ENCODE measurements at regions not wholly inside any gene's neighbourhood (a gene's known extent, or its start where the extent isn't known, plus 50 kb on each side); places are given as distances from the start of the nearest gene placed in this dataset.

DNA sequence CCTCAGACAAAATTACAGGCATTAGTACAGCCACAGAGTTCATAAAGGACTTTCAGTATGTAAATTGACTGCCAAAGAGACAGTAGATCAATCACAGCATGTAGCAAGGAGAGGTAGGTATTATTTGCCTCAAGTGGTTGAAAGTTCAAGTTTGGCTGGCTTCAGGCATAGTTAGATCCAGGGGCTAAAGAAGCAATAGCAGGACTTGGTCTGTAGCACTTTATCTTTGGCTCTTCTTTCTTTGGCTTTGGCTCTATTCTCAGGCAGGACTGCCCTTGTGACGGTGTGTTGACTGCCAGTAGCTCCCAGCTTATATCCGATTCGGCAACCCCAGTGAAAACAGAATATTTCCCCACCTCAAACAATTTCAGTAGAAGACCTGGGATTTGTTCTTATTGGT, 346.0 kb upstream of the TBX3 start:
- H3K36me3 ChIP-seq (ENCODE audit: insufficient read depth, low read length): no peaks in the 10 kb centered on the region
- TF ChIP-seq, protein P1, sequence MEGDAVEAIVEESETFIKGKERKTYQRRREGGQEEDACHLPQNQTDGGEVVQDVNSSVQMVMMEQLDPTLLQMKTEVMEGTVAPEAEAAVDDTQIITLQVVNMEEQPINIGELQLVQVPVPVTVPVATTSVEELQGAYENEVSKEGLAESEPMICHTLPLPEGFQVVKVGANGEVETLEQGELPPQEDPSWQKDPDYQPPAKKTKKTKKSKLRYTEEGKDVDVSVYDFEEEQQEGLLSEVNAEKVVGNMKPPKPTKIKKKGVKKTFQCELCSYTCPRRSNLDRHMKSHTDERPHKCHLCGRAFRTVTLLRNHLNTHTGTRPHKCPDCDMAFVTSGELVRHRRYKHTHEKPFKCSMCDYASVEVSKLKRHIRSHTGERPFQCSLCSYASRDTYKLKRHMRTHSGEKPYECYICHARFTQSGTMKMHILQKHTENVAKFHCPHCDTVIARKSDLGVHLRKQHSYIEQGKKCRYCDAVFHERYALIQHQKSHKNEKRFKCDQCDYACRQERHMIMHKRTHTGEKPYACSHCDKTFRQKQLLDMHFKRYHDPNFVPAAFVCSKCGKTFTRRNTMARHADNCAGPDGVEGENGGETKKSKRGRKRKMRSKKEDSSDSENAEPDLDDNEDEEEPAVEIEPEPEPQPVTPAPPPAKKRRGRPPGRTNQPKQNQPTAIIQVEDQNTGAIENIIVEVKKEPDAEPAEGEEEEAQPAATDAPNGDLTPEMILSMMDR (conservative IDR thresholded peaks at IDR 0.05; ENCODE audit: low read length): no peak
- TF ChIP-seq EZH2phosphoT487 (IDR thresholded peaks at IDR 0.05; ENCODE audit: borderline replicate concordance): no peak
- H3K9me3 ChIP-seq (ENCODE audit: insufficient read depth, low read depth, low read length): 0 out of 2 replicates have a peak, but pooled peaks cover 3% of the 10 kb centered on the region
- H3K9ac ChIP-seq (ENCODE audit: low read depth, low read length, poor library complexity, severe bottlenecking): no peak overlapping the region
- H3K4me2 ChIP-seq (ENCODE audit: low read depth, low read length, poor library complexity, severe bottlenecking): no peak overlapping the region
- H3K27me3 ChIP-seq (ENCODE audit: insufficient read depth, low read length, poor library complexity, severe bottlenecking): no peaks in the 10 kb centered on the region
- H3K4me3 ChIP-seq (ENCODE audit: low read length, poor library complexity, severe bottlenecking): no peak overlapping the region
- H3K9me2 ChIP-seq (replicated peaks; ENCODE audit: low read depth, low read length): no peaks in the 10 kb centered on the region
- H2AFZ ChIP-seq (ENCODE audit: low read length): no peak overlapping the region
- H3K79me2 ChIP-seq (ENCODE audit: insufficient read depth, low read length): no peaks in the 10 kb centered on the region
- no peaks in the 10 kb centered on the region for H4K20me1 ChIP-seq (ENCODE audit: insufficient read depth, low read length, poor library complexity, severe bottlenecking)
- H3K4me1 ChIP-seq (ENCODE audit: insufficient read depth, low read length, poor library complexity, severe bottlenecking): no peaks in the 10 kb centered on the region
- H3F3A ChIP-seq (ENCODE audit: low read depth): no peaks in the 10 kb centered on the region

DNA sequence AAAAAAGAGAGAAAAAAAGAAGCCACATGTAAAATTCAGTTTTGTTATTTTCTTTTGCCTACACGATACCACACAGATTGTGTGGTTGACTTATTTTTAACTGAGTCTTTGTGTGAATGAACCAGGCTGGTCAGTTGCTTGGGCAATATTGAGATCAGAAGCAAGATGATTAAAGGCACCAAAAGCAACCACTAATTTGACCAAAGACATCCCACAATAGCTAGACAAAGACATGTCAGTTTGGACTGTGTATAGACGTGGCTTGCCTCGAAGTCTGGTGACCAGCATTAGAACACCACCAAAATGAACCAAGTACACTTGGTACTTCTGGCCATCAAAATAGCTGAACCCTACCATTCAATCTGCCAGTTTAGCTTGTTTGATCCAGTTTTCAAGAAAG, 340.6 kb upstream of the TBX3 start:
- Histone ChIP-seq H3K4me3 (ENCODE audit: low read length, poor library complexity, severe bottlenecking) (no peak overlapping the region), H4K20me1 (ENCODE audit: insufficient read depth, low read length, poor library complexity, severe bottlenecking) (no peaks in the 10 kb centered on the region), H3K9me3 (ENCODE audit: insufficient read depth, low read depth, low read length) (peaks cover 7% of the 10 kb centered on the region; the same call in 1 of the 2 replicates), H3K4me2 (ENCODE audit: low read depth, low read length, poor library complexity, severe bottlenecking) (no peak overlapping the region), H2AFZ (ENCODE audit: low read length) (no peak overlapping the region), H3K9me2 (replicated peaks; ENCODE audit: low read depth, low read length) (no peaks in the 10 kb centered on the region), H3K9ac (ENCODE audit: low read depth, low read length, poor library complexity, severe bottlenecking) (no peak overlapping the region), H3F3A (ENCODE audit: low read depth) (no peaks in the 10 kb centered on the region), H3K27me3 (ENCODE audit: insufficient read depth, low read length, poor library complexity, severe bottlenecking) (no peaks in the 10 kb centered on the region), H3K79me2 (ENCODE audit: insufficient read depth, low read length) (no peaks in the 10 kb centered on the region), H3K4me1 (ENCODE audit: insufficient read depth, low read length, poor library complexity, severe bottlenecking) (no peaks in the 10 kb centered on the region), H3K36me3 (ENCODE audit: insufficient read depth, low read length) (no peaks in the 10 kb centered on the region)
- TF ChIP-seq, protein P1 (conservative IDR thresholded peaks at IDR 0.05; ENCODE audit: low read length): no peak
- no peak for TF ChIP-seq EZH2phosphoT487 (IDR thresholded peaks at IDR 0.05; ENCODE audit: borderline replicate concordance)

DNA sequence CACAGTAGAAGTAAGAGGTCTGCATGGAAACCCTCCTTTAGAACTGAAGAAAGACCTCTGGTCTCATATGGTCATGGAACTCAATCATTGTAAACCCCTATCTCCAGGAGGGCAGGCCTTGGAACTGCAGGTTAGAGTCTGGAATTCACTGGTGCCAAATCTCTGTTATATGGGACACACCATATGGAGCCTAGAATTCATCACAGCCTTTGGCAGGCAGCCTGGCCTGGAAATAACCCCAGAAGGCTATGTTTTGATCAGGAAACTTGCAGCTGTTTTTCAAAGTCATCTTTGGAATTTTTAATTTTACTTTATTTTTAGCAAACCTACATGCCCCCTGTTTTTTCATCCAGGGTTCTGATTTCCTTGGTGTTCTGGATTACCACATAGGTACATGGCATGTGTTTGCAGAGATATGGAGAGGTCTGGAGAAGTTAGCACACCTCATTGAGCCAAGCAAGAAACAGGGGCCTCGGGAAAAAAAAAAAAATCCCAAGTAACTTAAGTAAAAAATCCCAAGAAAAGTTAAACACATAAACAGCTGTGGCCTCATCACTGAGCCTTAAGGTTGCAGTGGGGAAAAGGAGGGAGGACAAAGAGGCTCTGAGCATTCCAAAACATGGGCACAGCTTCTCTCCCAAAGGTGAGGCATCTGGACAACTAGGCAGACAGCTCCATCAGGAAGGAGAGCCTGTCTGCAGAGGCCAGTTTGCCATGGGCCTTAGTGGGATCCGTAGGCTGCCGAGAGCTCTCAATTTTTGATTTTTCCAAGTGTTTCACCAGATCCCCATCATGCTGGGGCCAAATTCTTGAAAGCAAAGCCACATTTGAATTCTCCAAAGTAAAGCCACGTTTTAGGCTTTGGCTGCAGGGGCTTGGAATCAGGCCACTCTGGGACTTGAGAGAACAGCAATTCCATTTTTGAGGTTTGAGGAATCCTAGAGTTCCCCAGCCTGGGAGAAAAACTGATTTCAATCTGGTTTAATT, 339.6 kb upstream of the TBX3 start:
- Histone ChIP-seq H3K9me2 (replicated peaks; ENCODE audit: low read depth, low read length) (no peaks in the 10 kb centered on the region), H3K4me1 (ENCODE audit: insufficient read depth, low read length, poor library complexity, severe bottlenecking) (no peaks in the 10 kb centered on the region), H3K27me3 (ENCODE audit: insufficient read depth, low read length, poor library complexity, severe bottlenecking) (no peaks in the 10 kb centered on the region), H3K9me3 (ENCODE audit: insufficient read depth, low read depth, low read length) (peaks cover 7% of the 10 kb centered on the region; the same call in 1 of the 2 replicates), H3K36me3 (ENCODE audit: insufficient read depth, low read length) (no peaks in the 10 kb centered on the region), H2AFZ (ENCODE audit: low read length) (no peak overlapping the region), H3F3A (ENCODE audit: low read depth) (no peaks in the 10 kb centered on the region), H4K20me1 (ENCODE audit: insufficient read depth, low read length, poor library complexity, severe bottlenecking) (no peaks in the 10 kb centered on the region), H3K4me2 (ENCODE audit: low read depth, low read length, poor library complexity, severe bottlenecking) (no peak overlapping the region), H3K9ac (ENCODE audit: low read depth, low read length, poor library complexity, severe bottlenecking) (no peak overlapping the region), H3K79me2 (ENCODE audit: insufficient read depth, low read length) (no peaks in the 10 kb centered on the region), H3K4me3 (ENCODE audit: low read length, poor library complexity, severe bottlenecking) (no peak overlapping the region)
- TF ChIP-seq, protein P1 (conservative IDR thresholded peaks at IDR 0.05; ENCODE audit: low read length): no peak
- TF ChIP-seq EZH2phosphoT487 (IDR thresholded peaks at IDR 0.05; ENCODE audit: borderline replicate concordance): no peak

Measured in Loucy (cell line).